ENCODE measurements at regions not wholly inside any gene's neighbourhood (a gene's known extent, or its start where the extent isn't known, plus 50 kb on each side); places are given as distances from the start of the nearest gene placed in this dataset.

GRCh38 chr3:5290915-5291314 is 103.4 kb downstream of the EDEM1 start:
- ATAC-seq = no peak
- no peak for TF ChIP-seq ZNF70 (CRISPR knock-in tag; IDR thresholded peaks at IDR 0.05)
- no peak for TF ChIP-seq ZC3H10 (CRISPR knock-in tag; IDR thresholded peaks at IDR 0.05)
- TF ChIP-seq OSR1 (CRISPR knock-in tag; IDR thresholded peaks at IDR 0.05) = no peak
- no peak for TF ChIP-seq ZFP30 (CRISPR knock-in tag; IDR thresholded peaks at IDR 0.05)
- TF ChIP-seq CSDC2 (CRISPR knock-in tag; IDR thresholded peaks at IDR 0.05) = no peak
- TF ChIP-seq TCF4 (CRISPR knock-in tag; IDR thresholded peaks at IDR 0.05; ENCODE audit: borderline replicate concordance) = no peak
- TF ChIP-seq ARNTL (CRISPR knock-in tag; IDR thresholded peaks at IDR 0.05; ENCODE audit: borderline replicate concordance, low read depth) = no peak
- no peak for TF ChIP-seq ZNF565 (CRISPR knock-in tag; conservative IDR thresholded peaks at IDR 0.05; ENCODE audit: low read depth)
- TF ChIP-seq ESRRG (CRISPR knock-in tag; IDR thresholded peaks at IDR 0.05) = no peak
- TF ChIP-seq ZNF8 (CRISPR knock-in tag; IDR thresholded peaks at IDR 0.05) = no peak
- no peak for TF ChIP-seq TOX (CRISPR knock-in tag; IDR thresholded peaks at IDR 0.05; ENCODE audit: borderline replicate concordance)
- TF ChIP-seq ISL1 (CRISPR knock-in tag; IDR thresholded peaks at IDR 0.05) = no peak
- TF ChIP-seq SNAI2 (CRISPR knock-in tag; IDR thresholded peaks at IDR 0.05) = no peak
- no peak for TF ChIP-seq CSRNP3 (CRISPR knock-in tag; IDR thresholded peaks at IDR 0.05)
- TF ChIP-seq PPARA (CRISPR knock-in tag; IDR thresholded peaks at IDR 0.05; ENCODE audit: borderline replicate concordance) = no peak
- TF ChIP-seq CREB5 (CRISPR knock-in tag; IDR thresholded peaks at IDR 0.05; ENCODE audit: low read depth) = no peak

- ATAC-seq = no peak
- TF ChIP-seq RARB (CRISPR knock-in tag; IDR thresholded peaks at IDR 0.05) = no peak
Measured at GRCh38 chr3:5292512-5292911, 105.0 kb downstream of the EDEM1 start.

- TF ChIP-seq POU6F1 (CRISPR knock-in tag; IDR thresholded peaks at IDR 0.05; ENCODE audit: borderline replicate concordance, low read depth) (no peak), OSR1 (CRISPR knock-in tag; IDR thresholded peaks at IDR 0.05) (no peak), ZNF8 (CRISPR knock-in tag; IDR thresholded peaks at IDR 0.05) (no peak), ZC3H10 (CRISPR knock-in tag; IDR thresholded peaks at IDR 0.05) (no peak), CSDC2 (CRISPR knock-in tag; IDR thresholded peaks at IDR 0.05) (no peak), ZFP30 (CRISPR knock-in tag; IDR thresholded peaks at IDR 0.05) (no peak), RARB (CRISPR knock-in tag; IDR thresholded peaks at IDR 0.05) (no peak), BACH2 (CRISPR knock-in tag; IDR thresholded peaks at IDR 0.05; ENCODE audit: borderline replicate concordance) (no peak), ZNF565 (CRISPR knock-in tag; conservative IDR thresholded peaks at IDR 0.05; ENCODE audit: low read depth) (no peak), CSRNP3 (CRISPR knock-in tag; IDR thresholded peaks at IDR 0.05) (no peak), ZNF70 (CRISPR knock-in tag; IDR thresholded peaks at IDR 0.05) (no peak), TCF4 (CRISPR knock-in tag; IDR thresholded peaks at IDR 0.05; ENCODE audit: borderline replicate concordance) (no peak), PPARA (CRISPR knock-in tag; IDR thresholded peaks at IDR 0.05; ENCODE audit: borderline replicate concordance) (no peak), ESRRG (CRISPR knock-in tag; IDR thresholded peaks at IDR 0.05) (no peak), GLIS3 (CRISPR knock-in tag; IDR thresholded peaks at IDR 0.05) (no peak), CREB5 (CRISPR knock-in tag; IDR thresholded peaks at IDR 0.05; ENCODE audit: low read depth) (no peak), ISL1 (CRISPR knock-in tag; IDR thresholded peaks at IDR 0.05) (no peak), TOX (CRISPR knock-in tag; IDR thresholded peaks at IDR 0.05; ENCODE audit: borderline replicate concordance) (no peak), ARNTL (CRISPR knock-in tag; IDR thresholded peaks at IDR 0.05; ENCODE audit: borderline replicate concordance, low read depth) (no peak)
- ATAC-seq = no peak
Measured at GRCh38 chr3:5293207-5293606, 105.7 kb downstream of the EDEM1 start.

- no peak for ATAC-seq
- TF ChIP-seq ZC3H10 (CRISPR knock-in tag; IDR thresholded peaks at IDR 0.05) (no peak), PATZ1 (CRISPR knock-in tag; IDR thresholded peaks at IDR 0.05; ENCODE audit: borderline replicate concordance) (no peak), PPARA (CRISPR knock-in tag; IDR thresholded peaks at IDR 0.05; ENCODE audit: borderline replicate concordance) (no peak), ESRRG (CRISPR knock-in tag; IDR thresholded peaks at IDR 0.05) (no peak), BACH2 (CRISPR knock-in tag; IDR thresholded peaks at IDR 0.05; ENCODE audit: borderline replicate concordance) (no peak), ISL1 (CRISPR knock-in tag; IDR thresholded peaks at IDR 0.05) (no peak), POU6F1 (CRISPR knock-in tag; IDR thresholded peaks at IDR 0.05; ENCODE audit: borderline replicate concordance, low read depth) (no peak), CSRNP3 (CRISPR knock-in tag; IDR thresholded peaks at IDR 0.05) (no peak), CSDC2 (CRISPR knock-in tag; IDR thresholded peaks at IDR 0.05) (no peak), TOX (CRISPR knock-in tag; IDR thresholded peaks at IDR 0.05; ENCODE audit: borderline replicate concordance) (no peak)
Measured at GRCh38 chr3:5294356-5294755, 106.8 kb downstream of the EDEM1 start.
